ENCODE measurements at regions not wholly inside any gene's neighbourhood (a gene's known extent, or its start where the extent isn't known, plus 50 kb on each side); places are given as distances from the start of the nearest gene placed in this dataset.

- DNase-seq (ENCODE audit: low read depth) = no peak
- H3K4me3 ChIP-seq (ENCODE audit: low read length) = no peak overlapping the region
- no peak for TF ChIP-seq CTCF (IDR thresholded peaks at IDR 0.05; ENCODE audit: insufficient read depth, low read depth, low read length, missing control alignments)
These were observed 112.2 kb downstream of the BRD1 start for GRCh38 chr22:49715450-49715849.

- no peak for DNase-seq (ENCODE audit: low read depth)
- no peak overlapping the region for H3K4me3 ChIP-seq (ENCODE audit: low read length)
- no peak for TF ChIP-seq CTCF (IDR thresholded peaks at IDR 0.05; ENCODE audit: insufficient read depth, low read depth, low read length, missing control alignments)
These were observed 114.7 kb downstream of the BRD1 start for GRCh38 chr22:49713003-49713402.

- TF ChIP-seq CTCF (IDR thresholded peaks at IDR 0.05; ENCODE audit: insufficient read depth, low read depth, low read length, missing control alignments) = no peak
- H3K4me3 ChIP-seq (ENCODE audit: low read length) = no peak overlapping the region
- DNase-seq (ENCODE audit: low read depth) = no peak
These were observed 115.4 kb downstream of the BRD1 start for GRCh38 chr22:49712195-49712791.

GRCh38 chr22:49710746-49711145 is 116.9 kb downstream of the BRD1 start:
- no peak for TF ChIP-seq CTCF (IDR thresholded peaks at IDR 0.05; ENCODE audit: insufficient read depth, low read depth, low read length, missing control alignments)
- H3K4me3 ChIP-seq (ENCODE audit: low read length) = no peak overlapping the region
- no peak for DNase-seq (ENCODE audit: low read depth)

GRCh38 chr22:49709464-49709863 is 118.2 kb downstream of the BRD1 start:
- no peak for DNase-seq (ENCODE audit: low read depth)
- no peak for TF ChIP-seq CTCF (IDR thresholded peaks at IDR 0.05; ENCODE audit: insufficient read depth, low read depth, low read length, missing control alignments)
- no peak overlapping the region for H3K4me3 ChIP-seq (ENCODE audit: low read length)

GRCh38 chr22:49705972-49706352 is 121.7 kb downstream of the BRD1 start:
- no peak for DNase-seq (ENCODE audit: low read depth)
- TF ChIP-seq CTCF (IDR thresholded peaks at IDR 0.05; ENCODE audit: insufficient read depth, low read depth, low read length, missing control alignments) = no peak
- no peak overlapping the region for H3K4me3 ChIP-seq (ENCODE audit: low read length)

GRCh38 chr22:49705216-49705971 is 122.3 kb downstream of the BRD1 start:
- no peak overlapping the region for H3K4me3 ChIP-seq (ENCODE audit: low read length)
- no peak for TF ChIP-seq CTCF (IDR thresholded peaks at IDR 0.05; ENCODE audit: insufficient read depth, low read depth, low read length, missing control alignments)
- no peak for DNase-seq (ENCODE audit: low read depth)

Data from epithelial cell of esophagus (primary cell).